ENCODE measurements at regions not wholly inside any gene's neighbourhood (a gene's known extent, or its start where the extent isn't known, plus 50 kb on each side); places are given as distances from the start of the nearest gene placed in this dataset.

GRCh38 chr9:2354216-2354615 lies 267.4 kb upstream of the VLDLR start:
- H3K27ac ChIP-seq, result no peak overlapping the region

GRCh38 chr9:2354856-2355696 lies 266.5 kb upstream of the VLDLR start:
- no peaks in the 10 kb centered on the region for H3K27me3 ChIP-seq
- H3K4me3 ChIP-seq, result no peak overlapping the region
- H3K36me3 ChIP-seq, result no peaks in the 10 kb centered on the region
- H3K9me3 ChIP-seq, result no peaks in the 10 kb centered on the region
- DNase-seq, result no peak
- H3K4me1 ChIP-seq, result no peaks in the 10 kb centered on the region
- no peak for TF ChIP-seq CTCF (IDR thresholded peaks at IDR 0.05)
- intact Hi-C loops (cut with DNase I; ENCODE audit: low total_unique reads), result no loop called here
- H3K27ac ChIP-seq, result no peak overlapping the region

More at GRCh38 chr9:2354216-2354615, 267.4 kb upstream of the VLDLR start:
- no peak for TF ChIP-seq CTCF (IDR thresholded peaks at IDR 0.05)
- H3K9me3 ChIP-seq, result peaks cover 0 to 2% (median 0%) of the 10 kb centered on the region in 3 donors
- intact Hi-C loops (cut with DNase I; ENCODE audit: low total_unique reads), result no loop called here
- no peaks in the 10 kb centered on the region for H3K27me3 ChIP-seq
- no peak overlapping the region for H3K4me3 ChIP-seq
- no peak for DNase-seq
- H3K36me3 ChIP-seq, result no peaks in the 10 kb centered on the region
- no peaks in the 10 kb centered on the region for H3K4me1 ChIP-seq

GRCh38 chr9:2355697-2355983 lies 265.9 kb upstream of the VLDLR start:
- Histone ChIP-seq H3K36me3 (no peaks in the 10 kb centered on the region), H3K9me3 (no peaks in the 10 kb centered on the region), H3K4me1 (no peaks in the 10 kb centered on the region), H3K27ac (no peak overlapping the region), H3K4me3 (no peak overlapping the region), H3K27me3 (no peaks in the 10 kb centered on the region)
- DNase-seq, result no peak
- no peak for TF ChIP-seq CTCF (IDR thresholded peaks at IDR 0.05)
- intact Hi-C loops (cut with DNase I; ENCODE audit: low total_unique reads), result no loop called here

- no peaks in the 10 kb centered on the region for H3K9me3 ChIP-seq
- intact Hi-C loops (cut with DNase I; ENCODE audit: low total_unique reads), result no loop called here
- H3K36me3 ChIP-seq, result no peaks in the 10 kb centered on the region
- H3K27ac ChIP-seq, result no peak overlapping the region
- H3K4me3 ChIP-seq, result no peak overlapping the region
- H3K27me3 ChIP-seq, result no peaks in the 10 kb centered on the region
- H3K4me1 ChIP-seq, result no peaks in the 10 kb centered on the region
- no peak for TF ChIP-seq CTCF (IDR thresholded peaks at IDR 0.05)
- DNase-seq, result no peak
These were observed 265.4 kb upstream of the VLDLR start for GRCh38 chr9:2356041-2356790.

- no peaks in the 10 kb centered on the region for H3K27me3 ChIP-seq
- H3K27ac ChIP-seq, result no peak overlapping the region
- H3K4me1 ChIP-seq, result no peaks in the 10 kb centered on the region
- DNase-seq, result no peak
- no peaks in the 10 kb centered on the region for H3K36me3 ChIP-seq
- intact Hi-C loops (cut with DNase I; ENCODE audit: low total_unique reads), result no loop called here
- no peak overlapping the region for H3K4me3 ChIP-seq
- H3K9me3 ChIP-seq, result no peaks in the 10 kb centered on the region
- TF ChIP-seq CTCF (IDR thresholded peaks at IDR 0.05), result no peak
These were observed 261.6 kb upstream of the VLDLR start for GRCh38 chr9:2359891-2360471.
